WTC11 (cell line): ENCODE measurements at regions not wholly inside any gene's neighbourhood (a gene's known extent, or its start where the extent isn't known, plus 50 kb on each side); places are given as distances from the start of the nearest gene placed in this dataset.

Experiments used
- ATF1 ChIP-seq: sonication (generic); formaldehyde crosslinking; IDR thresholded peaks from 2 replicates; pipeline ENCODE4 v1.8.1; 2023; ENCODE audit warnings: mild to moderate bottlenecking, moderate library complexity, missing genetic modification reagents
- CBFB ChIP-seq: sonication (generic); formaldehyde crosslinking; IDR thresholded peaks from 2 replicates; pipeline ENCODE4 v1.8.1; 2022; ENCODE audit warnings: mild to moderate bottlenecking, low read depth, missing genetic modification reagents
- CDX4 ChIP-seq: fragments of 250-450 bp; sonication (Bioruptor Pico); IDR thresholded peaks from 2 replicates; pipeline ENCODE4 v1.9.0; 2021; ENCODE audit warnings: moderate library complexity, mild to moderate bottlenecking, inconsistent platforms, borderline replicate concordance
- CREB1 ChIP-seq: sonication (generic); formaldehyde crosslinking; IDR thresholded peaks from 2 replicates; pipeline ENCODE4 v1.8.0; 2023; ENCODE audit warnings: mild to moderate bottlenecking, missing genetic modification reagents
- CTCF ChIP-seq: fragments of 200-600 bp; IDR thresholded peaks from 2 replicates; pipeline ENCODE4 v1.8.0; 2022; ENCODE audit warnings: antibody characterized with exemption
- MAX ChIP-seq: sonication (generic); formaldehyde crosslinking; IDR thresholded peaks from 2 replicates; pipeline ENCODE4 v1.8.0; 2022; ENCODE audit warnings: mild to moderate bottlenecking, missing genetic modification reagents
- NR3C1 ChIP-seq: sonication (generic); formaldehyde crosslinking; conservative IDR thresholded peaks from 2 replicates; pipeline ENCODE4 v1.8.1; 2023; ENCODE audit warnings: low read depth, mild to moderate bottlenecking, missing genetic modification reagents
- SP1 ChIP-seq: sonication (generic); formaldehyde crosslinking; conservative IDR thresholded peaks from 2 replicates; pipeline ENCODE4 v1.8.1; 2022; ENCODE audit warnings: missing genetic modification reagents
- STAT6 ChIP-seq: sonication (generic); formaldehyde crosslinking; conservative IDR thresholded peaks from 2 replicates; pipeline ENCODE4 v1.8.1; 2023; ENCODE audit warnings: mild to moderate bottlenecking, low read depth, missing genetic modification reagents, moderate library complexity
- TCF7 ChIP-seq: sonication (generic); formaldehyde crosslinking; IDR thresholded peaks from 2 replicates; pipeline ENCODE4 v1.8.0; 2022; ENCODE audit warnings: mild to moderate bottlenecking, low read depth, missing genetic modification reagents, moderate library complexity
- ZBTB43 ChIP-seq: sonication (generic); formaldehyde crosslinking; IDR thresholded peaks from 2 replicates; pipeline ENCODE4 v1.8.1; 2023; ENCODE audit warnings: mild to moderate bottlenecking, missing genetic modification reagents
- ZNF512 ChIP-seq: sonication (generic); formaldehyde crosslinking; IDR thresholded peaks from 2 replicates; pipeline ENCODE4 v1.8.1; 2022; ENCODE audit warnings: missing genetic modification reagents, borderline replicate concordance

- TF ChIP-seq CTCF (no peak), SP1 (no peak), NR3C1 (no peak), ZNF512 (CRISPR knock-in tag) (no peak), ZBTB43 (no peak), CREB1 (no peak), ATF1 (CRISPR knock-in tag) (no peak), CBFB (CRISPR knock-in tag) (no peak), STAT6 (CRISPR knock-in tag) (no peak), CDX4 (CRISPR knock-in tag) (no peak), MAX (no peak), TCF7 (CRISPR knock-in tag) (no peak)
These were observed 445.6 kb downstream of the NFIB start for GRCh38 chr9:13868336-13868735.
